ENCODE measurements at regions not wholly inside any gene's neighbourhood (a gene's known extent, or its start where the extent isn't known, plus 50 kb on each side); places are given as distances from the start of the nearest gene placed in this dataset.
"Not testable (repeated sequence)": the region's sequence is repeated elsewhere in the genome, so short reads cannot be mapped to it uniquely, and the experiment has no call there.

GRCh38 chr2:16025211-16025875, 85.0 kb downstream of the MYCN start:
- DNase-seq (ENCODE audit: low read depth) = no peak
- no peak for TF ChIP-seq POLR2A (IDR thresholded peaks at IDR 0.05; ENCODE audit: extremely low read depth, insufficient read length)
- no peak for TF ChIP-seq CTCF (IDR thresholded peaks at IDR 0.05; ENCODE audit: low read depth, low read length)
- no peak for TF ChIP-seq MYC (IDR thresholded peaks at IDR 0.05; ENCODE audit: low read depth, low read length)
- TF ChIP-seq, protein P1, sequence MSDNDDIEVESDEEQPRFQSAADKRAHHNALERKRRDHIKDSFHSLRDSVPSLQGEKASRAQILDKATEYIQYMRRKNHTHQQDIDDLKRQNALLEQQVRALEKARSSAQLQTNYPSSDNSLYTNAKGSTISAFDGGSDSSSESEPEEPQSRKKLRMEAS (IDR thresholded peaks at IDR 0.05; ENCODE audit: low read depth, low read length) = no peak

DNA sequence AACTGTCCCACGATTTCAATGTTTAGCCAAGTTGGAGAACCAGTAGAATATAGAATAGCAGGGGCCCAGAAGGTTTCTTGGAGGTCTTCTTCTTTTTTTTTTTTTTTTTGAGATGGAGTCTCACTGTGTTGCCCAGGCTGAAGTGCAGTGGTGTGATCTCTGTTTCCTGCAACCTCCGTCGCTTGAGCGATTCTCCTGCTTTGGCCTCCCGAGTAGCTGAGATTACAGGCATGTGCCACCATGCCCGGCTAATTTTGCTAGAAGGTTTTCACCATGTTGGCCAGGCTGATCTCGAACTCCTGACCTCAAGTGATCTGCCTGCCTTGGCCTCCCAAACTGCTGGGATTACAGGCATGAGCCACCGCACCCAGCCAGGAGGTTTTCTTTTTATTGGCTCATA, 84.3 kb downstream of the MYCN start:
- not testable (repeated sequence) for DNase-seq (ENCODE audit: low read depth); H3K4me3 ChIP-seq (ENCODE audit: low read depth, low read length)

More at GRCh38 chr2:16025211-16025875, 85.0 kb downstream of the MYCN start:
- H3K4me3 ChIP-seq (ENCODE audit: low read depth, low read length) = no peak overlapping the region

DNA sequence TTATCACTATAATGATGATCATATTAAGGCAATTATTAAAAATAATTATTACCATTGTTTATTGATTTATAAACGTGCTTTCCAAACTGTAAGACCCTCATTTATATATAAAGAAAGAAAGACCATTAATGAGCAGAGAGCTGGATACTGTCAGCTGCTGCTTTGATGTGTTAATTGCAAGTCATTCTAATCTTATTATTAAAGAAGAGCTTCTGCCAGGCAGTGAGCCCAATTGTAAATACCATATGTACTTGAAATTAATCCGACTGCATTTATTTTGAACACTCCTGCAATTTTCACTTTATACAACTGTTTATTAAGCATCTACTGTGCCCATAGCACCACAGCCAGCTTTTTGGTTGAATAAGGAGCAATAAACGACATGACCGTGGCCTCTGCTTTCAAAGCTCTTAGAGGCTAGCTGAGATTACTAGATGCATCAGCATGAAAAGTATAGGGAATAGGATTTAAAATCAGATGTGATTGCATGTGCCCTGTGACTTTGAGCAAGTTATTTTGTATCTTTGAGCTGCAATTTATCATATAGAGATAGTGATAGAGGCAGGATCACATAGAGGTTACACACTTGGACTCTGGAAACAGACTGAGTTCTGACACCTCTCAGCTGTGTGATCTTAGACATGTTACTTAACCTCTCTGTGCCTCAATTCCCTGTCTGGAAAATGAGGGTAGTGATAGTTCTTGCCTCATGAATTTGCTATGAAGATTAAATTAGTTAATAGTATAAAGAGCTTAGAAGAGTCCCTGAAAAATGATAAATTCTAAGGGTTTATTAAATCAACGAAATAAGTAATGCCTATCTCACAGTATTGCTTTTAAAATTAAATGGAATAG, 83.4 kb downstream of the MYCN start:
- no peak for DNase-seq (ENCODE audit: low read depth)
- no peak overlapping the region for H3K4me3 ChIP-seq (ENCODE audit: low read depth, low read length)
- no peak for TF ChIP-seq CTCF (IDR thresholded peaks at IDR 0.05; ENCODE audit: low read depth, low read length)
- TF ChIP-seq MYC (IDR thresholded peaks at IDR 0.05; ENCODE audit: low read depth, low read length) = no peak
- no peak for TF ChIP-seq POLR2A (IDR thresholded peaks at IDR 0.05; ENCODE audit: extremely low read depth, insufficient read length)
- TF ChIP-seq, protein P1 (IDR thresholded peaks at IDR 0.05; ENCODE audit: low read depth, low read length) = no peak

GRCh38 chr2:16022548-16023240, 82.3 kb downstream of the MYCN start:
- H3K4me3 ChIP-seq (ENCODE audit: low read depth, low read length) = no peak overlapping the region
- no peak for DNase-seq (ENCODE audit: low read depth)
- TF ChIP-seq MYC (IDR thresholded peaks at IDR 0.05; ENCODE audit: low read depth, low read length) (no peak), POLR2A (IDR thresholded peaks at IDR 0.05; ENCODE audit: extremely low read depth, insufficient read length) (no peak), CTCF (IDR thresholded peaks at IDR 0.05; ENCODE audit: low read depth, low read length) (no peak)
- TF ChIP-seq, protein P1 (IDR thresholded peaks at IDR 0.05; ENCODE audit: low read depth, low read length) = no peak

DNA sequence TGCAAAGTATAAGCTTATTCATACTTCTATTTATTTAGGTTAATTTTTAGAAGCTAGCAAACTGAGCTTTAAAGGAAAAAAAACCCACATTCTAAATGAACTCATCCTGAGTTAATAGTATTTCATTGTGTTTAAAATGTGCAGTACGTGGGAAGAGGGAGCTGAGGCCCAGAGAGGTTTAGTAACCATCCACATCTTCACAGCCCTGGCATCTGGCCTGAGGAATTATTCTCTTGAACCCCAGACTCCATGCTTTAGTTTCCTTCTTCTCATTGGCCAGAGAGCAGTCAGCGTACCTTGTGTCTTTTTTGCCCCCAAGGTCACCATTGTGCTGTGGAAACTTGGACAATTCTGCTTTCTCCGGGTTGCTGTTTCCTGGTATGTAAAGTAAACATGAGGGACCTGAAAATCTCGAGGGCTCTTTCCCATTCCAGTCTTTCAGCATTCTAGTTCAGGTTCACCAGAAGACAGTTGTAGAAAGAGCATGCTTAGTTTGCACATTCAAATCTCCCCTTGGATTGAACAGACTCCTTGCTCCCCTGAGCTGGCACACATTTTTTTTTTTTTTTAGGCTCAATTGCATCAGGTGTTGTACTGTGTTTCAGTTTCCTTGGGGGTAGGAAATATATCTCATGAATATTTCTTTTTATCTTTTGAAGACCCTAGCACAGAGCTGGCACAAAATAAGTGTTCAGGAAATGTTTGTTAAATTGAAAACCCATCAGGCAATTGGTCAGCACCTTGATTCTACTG, 81.4 kb downstream of the MYCN start:
- DNase-seq (ENCODE audit: low read depth) = no peak
- no peak overlapping the region for H3K4me3 ChIP-seq (ENCODE audit: low read depth, low read length)
- TF ChIP-seq MYC (IDR thresholded peaks at IDR 0.05; ENCODE audit: low read depth, low read length) = no peak
- TF ChIP-seq POLR2A (IDR thresholded peaks at IDR 0.05; ENCODE audit: extremely low read depth, insufficient read length) = no peak
- no peak for TF ChIP-seq CTCF (IDR thresholded peaks at IDR 0.05; ENCODE audit: low read depth, low read length)
- TF ChIP-seq, protein P1 (IDR thresholded peaks at IDR 0.05; ENCODE audit: low read depth, low read length) = no peak

Measured in NB4 (cell line).